ENCODE measurements at regions not wholly inside any gene's neighbourhood (a gene's known extent, or its start where the extent isn't known, plus 50 kb on each side); places are given as distances from the start of the nearest gene placed in this dataset.

DNA sequence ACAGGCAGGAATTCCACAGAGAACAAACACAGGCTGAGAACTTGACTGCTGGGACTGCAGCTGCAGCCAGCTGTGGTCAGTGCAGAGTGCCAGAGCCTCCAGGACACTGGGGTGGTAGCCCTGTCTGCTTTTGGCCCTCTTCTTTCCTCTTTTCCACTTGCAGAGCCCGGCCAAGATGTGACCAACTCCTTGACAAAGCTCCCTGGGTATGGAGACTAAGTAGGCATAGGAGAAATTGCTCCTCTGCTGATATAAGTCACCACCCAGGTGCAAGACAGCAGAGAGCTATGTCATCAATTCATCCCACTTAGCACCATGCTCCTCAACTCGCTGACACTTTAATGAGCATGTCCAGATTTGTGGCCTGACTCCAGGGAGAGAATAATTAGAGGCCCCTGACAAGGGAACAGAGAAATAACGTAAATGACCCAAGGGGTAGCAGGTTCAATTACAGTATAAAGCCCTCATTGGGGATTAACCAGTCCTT is 369.4 kb upstream of the B3GAT1 start:
- no peak for FAIRE-seq
- Histone ChIP-seq H3K9ac (replicated peaks in 1 of 4; ENCODE audit: extremely low read depth in 1 of 4, low read depth in 3 of 4, low read length in 3 of 4) (no peak overlapping the region), H2BK12ac (ENCODE audit: low read depth, low read length) (no peak overlapping the region), H3K36me3 (ENCODE audit: control insufficient read depth in 2 of 4, insufficient read depth in 4 of 4, low read length in 3 of 4) (no peaks in the 10 kb centered on the region), H4K8ac (ENCODE audit: extremely low read depth, insufficient read depth, low read length) (no peak overlapping the region), H3K4me3 (ENCODE audit: extremely low read depth in 1 of 4, insufficient read depth in 2 of 4, low read depth in 3 of 4, low read length in 4 of 4) (no peak overlapping the region), H2BK15ac (ENCODE audit: low read length) (no peak overlapping the region), H2AFZ (ENCODE audit: low read length) (no peak overlapping the region), H3K27me3 (replicated peaks in 1 of 4; ENCODE audit: control insufficient read depth in 3 of 4, extremely low read depth in 1 of 4, insufficient read depth in 3 of 4, low read length in 3 of 4) (no peaks in the 10 kb centered on the region), H2BK5ac (ENCODE audit: low read depth, low read length) (no peak overlapping the region), H3K23ac (ENCODE audit: insufficient read length) (no peak overlapping the region), H3K9me3 (ENCODE audit: insufficient read depth in 2 of 2, low read depth in 1 of 2, low read length in 1 of 2) (no peaks in the 10 kb centered on the region), H3K79me1 (ENCODE audit: low read depth, low read length) (no peaks in the 10 kb centered on the region), H2BK120ac (replicated peaks; ENCODE audit: low read depth, low read length) (no peak overlapping the region), H2BK20ac (ENCODE audit: low read length) (no peak overlapping the region), H3K4me1 (replicated peaks in 1 of 4; ENCODE audit: control insufficient read depth in 3 of 4, insufficient read depth in 4 of 4, low read length in 3 of 4) (no peaks in the 10 kb centered on the region), H3K27ac (ENCODE audit: low read depth, low read length) (no peak overlapping the region), H2AK5ac (ENCODE audit: low read depth, low read length) (no peak overlapping the region), H4K91ac (replicated peaks; ENCODE audit: insufficient read length, low read length) (no peak overlapping the region), H3K4me2 (ENCODE audit: insufficient read depth in 1 of 2, low read depth in 2 of 2, low read length in 2 of 2) (no peak overlapping the region), H3K23me2 (ENCODE audit: low read depth, low read length) (no peaks in the 10 kb centered on the region), H3K14ac (ENCODE audit: insufficient read length) (no peak overlapping the region), H3K56ac (replicated peaks; ENCODE audit: insufficient read length, low read depth, low read length) (no peak overlapping the region), H4K5ac (ENCODE audit: insufficient read length, low read depth, low read length) (no peak overlapping the region), H3K4ac (replicated peaks; ENCODE audit: insufficient read length, low read depth, low read length) (no peak overlapping the region), H3K18ac (ENCODE audit: extremely low read depth, low read length) (no peak overlapping the region), H3K79me2 (ENCODE audit: control insufficient read depth in 1 of 2, insufficient read depth in 2 of 2, low read length in 2 of 2) (no peaks in the 10 kb centered on the region), H4K20me1 (replicated peaks in 1 of 2; ENCODE audit: control insufficient read depth in 1 of 2, insufficient read depth in 2 of 2, low read length in 2 of 2) (no peaks in the 10 kb centered on the region)
- ChIA-PET CTCF (ENCODE audit: partially characterized antibody) (no interaction called here), POLR2A (ENCODE audit: partially characterized antibody) (no interaction called here)
- 85% methylated on average over 3 of the region's 3 CpGs; no CpG with 5 or more reads in 1 of the 2 experiments for WGBS, 2 experiments (ENCODE audit: extremely low coverage in 1 of 2, insufficient coverage in 1 of 2, insufficient read length in 1 of 2, insufficient replicate concordance in 2 of 2, low coverage in 1 of 2, low lambda C conversion rate in 2 of 2, missing lambda C conversion rate in 1 of 2)
- no peak for DNase-seq (ENCODE audit: low read depth in 1 of 2, low spot score in 2 of 2)
- TF ChIP-seq KDM1A (IDR thresholded peaks at IDR 0.05; ENCODE audit: borderline replicate concordance, low read length) (no peak), JUND (IDR thresholded peaks at IDR 0.05; ENCODE audit: low read length) (no peak), SIN3A (conservative IDR thresholded peaks at IDR 0.05 in 1 of 2, IDR thresholded peaks at IDR 0.05 in 1 of 2; ENCODE audit: low read depth in 1 of 2, low read length in 2 of 2) (no peak)
